Stimulated activated CD4-positive, alpha-beta T cell treated with anti-CD3 and anti-CD28 coated beads, TNF-alpha, amount 100 ng/mL, for 24 hours (primary cell): ENCODE measurements at regions not wholly inside any gene's neighbourhood (a gene's known extent, or its start where the extent isn't known, plus 50 kb on each side); places are given as distances from the start of the nearest gene placed in this dataset.
"Not testable (repeated sequence)": the region's sequence is repeated elsewhere in the genome, so short reads cannot be mapped to it uniquely, and the experiment has no call there.

Source experiments
- DNase-seq, 3 experiments: peaks; one replicate each; pipeline ENCODE4 v3.0.0-alpha.2; 2020; ENCODE audit warnings: low read depth in 3 of 3

DNA sequence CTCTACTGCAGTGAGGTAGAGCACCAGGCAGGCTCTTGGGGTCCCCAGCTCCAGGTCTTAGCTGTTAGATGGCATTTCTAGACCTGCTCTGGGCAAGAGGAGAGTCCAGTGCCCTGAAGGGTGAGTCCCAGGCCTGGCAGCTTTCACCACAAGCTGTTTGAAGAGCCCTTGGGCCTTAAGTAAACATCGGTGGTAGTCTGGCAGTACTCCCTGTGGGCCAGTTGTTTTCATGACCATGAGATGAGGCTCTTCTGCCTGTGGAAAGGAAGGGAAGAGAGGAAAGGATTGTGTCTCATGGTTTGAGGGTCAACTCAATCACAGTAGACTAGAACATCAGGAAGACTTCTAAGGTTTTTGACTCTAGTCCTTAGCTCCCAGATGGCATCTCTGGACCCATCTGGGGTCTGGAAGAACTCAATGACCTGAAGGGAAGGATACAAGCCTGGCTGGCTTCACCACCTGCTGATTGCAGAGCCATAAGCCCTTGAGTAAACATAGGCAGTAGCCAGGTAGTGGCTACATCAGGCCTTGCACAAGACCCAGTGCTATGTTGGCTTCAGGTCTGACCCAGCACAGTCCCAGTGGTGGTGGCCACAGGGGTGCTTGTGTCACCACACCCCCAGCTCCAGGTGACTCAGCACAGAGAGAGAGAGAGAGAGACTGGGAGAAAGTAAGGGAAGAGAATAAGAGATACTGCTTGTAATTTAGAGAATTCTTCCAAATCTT lies 114.3 kb upstream of the PCSK5 start:
- DNase-seq: no peak

DNA sequence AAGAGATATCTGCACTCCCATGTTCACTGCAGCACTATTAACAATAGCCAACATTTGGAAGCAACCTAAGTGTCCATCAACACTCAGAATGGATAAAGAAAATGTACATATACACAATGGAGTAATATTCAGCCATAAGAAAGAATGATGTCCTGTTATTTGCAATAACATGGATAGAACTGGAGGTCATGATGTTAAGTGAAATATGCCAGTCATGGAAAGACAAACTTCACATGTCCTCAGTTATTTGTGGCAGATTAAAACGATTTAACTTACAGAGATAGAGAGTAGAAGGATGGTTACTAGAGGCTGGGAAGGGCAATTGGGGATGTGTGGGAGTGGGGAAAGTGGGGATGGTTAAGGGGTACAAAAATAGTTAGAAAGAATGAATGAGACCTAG lies 110.3 kb upstream of the PCSK5 start:
- no peak for DNase-seq

GRCh38 chr9:75788006-75788634 lies 102.4 kb upstream of the PCSK5 start:
- DNase-seq: no peak

DNA sequence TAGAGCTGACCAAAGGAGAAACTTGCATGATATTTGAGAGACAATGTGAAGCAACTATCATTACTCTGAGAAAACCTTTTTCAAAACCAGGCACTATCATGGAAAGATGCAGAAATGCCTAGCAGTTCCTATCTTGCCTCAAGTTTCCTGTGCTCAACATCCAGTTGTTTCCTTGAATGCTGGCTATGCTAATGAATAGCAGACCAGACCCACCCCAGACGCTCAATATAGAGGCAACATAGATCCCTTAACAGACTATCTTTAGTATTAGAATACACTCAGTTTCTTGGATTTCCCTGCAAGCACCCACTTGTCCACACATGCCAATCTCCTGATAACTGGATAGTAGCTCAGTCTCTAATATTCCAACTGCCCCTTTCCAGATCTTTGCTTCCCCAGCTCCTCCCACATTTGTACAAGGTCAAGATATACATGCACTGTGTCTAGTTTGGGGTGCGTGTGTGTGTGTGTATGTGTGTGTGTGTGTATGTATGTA lies 93.3 kb upstream of the PCSK5 start:
- no peak for DNase-seq

DNA sequence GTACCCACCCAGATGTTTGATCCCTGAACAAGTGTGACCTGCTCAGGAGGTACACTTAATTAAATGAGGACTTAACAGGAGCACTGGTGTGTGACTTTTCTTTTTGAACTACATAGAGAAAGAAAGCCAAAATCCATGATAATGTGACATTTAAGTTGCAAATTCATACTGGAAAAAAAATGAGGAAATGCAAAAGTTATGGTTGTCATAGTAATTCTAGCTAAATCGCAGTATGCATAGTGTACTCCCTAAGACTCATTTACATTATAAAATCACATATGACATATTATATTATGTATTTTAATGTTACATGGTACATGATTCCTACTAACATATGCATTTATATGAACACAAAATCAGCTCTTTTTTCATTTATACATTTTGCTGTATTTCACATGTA lies 92.0 kb upstream of the PCSK5 start:
- no peak for DNase-seq

DNA sequence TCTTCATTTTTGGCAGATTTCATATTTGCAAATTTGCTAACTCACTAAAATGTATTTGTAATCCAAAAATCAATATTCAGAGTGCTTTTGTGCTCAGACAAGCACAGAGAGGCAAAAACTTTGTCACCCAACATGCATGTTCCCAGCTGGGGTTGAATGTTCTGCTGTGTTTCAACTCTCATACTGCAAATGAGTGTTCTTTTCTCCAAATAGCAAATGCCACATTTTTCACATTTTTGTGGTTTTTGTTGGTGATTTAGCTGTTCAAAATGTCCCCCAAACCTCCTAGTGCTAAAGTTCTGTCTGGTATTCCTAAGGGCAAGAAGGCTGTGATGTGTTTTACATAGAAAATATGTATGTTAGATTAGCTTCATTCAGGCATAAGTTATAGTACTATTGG lies 87.3 kb upstream of the PCSK5 start:
- no peak for DNase-seq

DNA sequence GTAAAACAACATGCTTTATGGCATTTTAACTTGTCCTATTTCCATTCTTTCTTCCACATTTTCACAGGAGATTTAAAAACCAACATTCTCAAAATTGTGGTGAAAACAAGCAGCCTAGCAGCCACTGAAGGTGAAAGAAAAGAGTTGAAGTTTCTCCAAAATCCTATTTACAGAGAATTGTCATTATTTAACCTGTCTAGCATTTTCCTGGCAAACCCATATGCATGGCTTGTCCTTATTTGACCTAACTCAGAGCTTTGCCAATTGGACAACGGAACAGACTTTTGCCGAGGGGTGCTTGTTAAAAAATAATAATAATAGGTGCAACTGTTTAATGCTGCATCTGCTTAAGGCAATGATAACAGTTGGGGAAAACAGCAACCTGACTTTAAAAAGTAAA lies 80.4 kb upstream of the PCSK5 start:
- DNase-seq: no peak

DNA sequence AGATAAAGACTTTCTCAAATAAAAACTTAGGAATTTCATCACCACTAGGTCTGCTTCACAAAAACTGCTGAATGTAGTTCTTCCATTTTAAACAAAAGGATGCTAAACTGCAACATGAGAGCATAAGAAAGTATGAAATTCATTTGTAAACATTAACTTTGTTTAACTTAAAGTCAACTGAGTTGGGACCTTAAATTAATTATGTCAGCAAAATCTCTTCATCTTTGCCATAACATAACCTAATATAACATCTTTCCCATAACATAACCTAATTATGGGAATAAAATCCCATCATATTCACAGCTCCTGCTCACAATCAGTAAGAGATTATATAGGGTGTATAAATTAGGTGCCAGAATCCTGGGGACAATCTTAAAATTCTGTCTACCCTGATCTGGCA lies 78.8 kb upstream of the PCSK5 start:
- no peak for DNase-seq

GRCh38 chr9:75812141-75812540 lies 78.3 kb upstream of the PCSK5 start:
- DNase-seq: no peak

DNA sequence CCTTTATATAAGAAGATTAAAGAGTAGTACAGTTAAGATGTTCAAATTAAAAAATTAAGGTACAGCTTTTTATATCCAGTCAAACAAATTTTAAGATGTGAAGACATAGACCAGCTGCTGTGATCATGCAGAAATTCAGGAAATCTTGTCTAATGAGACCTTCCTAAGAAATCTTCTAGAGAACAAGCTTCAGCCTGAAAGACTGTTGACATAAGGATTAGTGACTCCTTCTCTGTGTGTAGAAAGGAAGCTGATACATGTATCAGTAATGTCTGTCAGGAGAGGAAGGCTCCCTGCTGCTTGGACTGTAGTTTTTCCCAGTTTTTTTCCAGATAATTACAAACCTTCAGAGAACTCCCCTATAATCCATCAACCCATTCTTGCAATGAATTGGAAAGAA lies 75.8 kb upstream of the PCSK5 start:
- no peak for DNase-seq

GRCh38 chr9:75820471-75821115 lies 69.9 kb upstream of the PCSK5 start:
- DNase-seq: not testable (repeated sequence)

DNA sequence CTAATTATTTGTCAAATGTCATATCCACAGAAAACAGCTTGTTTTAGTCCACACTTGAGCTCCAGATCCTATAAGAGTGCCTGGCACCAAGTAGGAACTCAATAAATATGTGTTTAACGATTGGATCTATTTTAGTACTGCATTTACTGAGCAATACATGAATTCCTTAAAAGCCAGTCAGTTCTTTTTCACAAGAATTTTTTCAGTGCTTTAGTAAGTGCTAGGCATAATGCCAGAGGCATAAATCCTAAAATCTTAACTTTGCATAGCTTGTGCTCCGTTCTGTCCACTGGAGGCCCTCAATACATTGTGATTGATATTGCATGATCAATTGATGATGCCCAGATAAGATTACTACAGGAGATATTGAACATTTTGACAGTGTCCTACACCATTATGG lies 67.3 kb upstream of the PCSK5 start:
- no peak for DNase-seq

DNA sequence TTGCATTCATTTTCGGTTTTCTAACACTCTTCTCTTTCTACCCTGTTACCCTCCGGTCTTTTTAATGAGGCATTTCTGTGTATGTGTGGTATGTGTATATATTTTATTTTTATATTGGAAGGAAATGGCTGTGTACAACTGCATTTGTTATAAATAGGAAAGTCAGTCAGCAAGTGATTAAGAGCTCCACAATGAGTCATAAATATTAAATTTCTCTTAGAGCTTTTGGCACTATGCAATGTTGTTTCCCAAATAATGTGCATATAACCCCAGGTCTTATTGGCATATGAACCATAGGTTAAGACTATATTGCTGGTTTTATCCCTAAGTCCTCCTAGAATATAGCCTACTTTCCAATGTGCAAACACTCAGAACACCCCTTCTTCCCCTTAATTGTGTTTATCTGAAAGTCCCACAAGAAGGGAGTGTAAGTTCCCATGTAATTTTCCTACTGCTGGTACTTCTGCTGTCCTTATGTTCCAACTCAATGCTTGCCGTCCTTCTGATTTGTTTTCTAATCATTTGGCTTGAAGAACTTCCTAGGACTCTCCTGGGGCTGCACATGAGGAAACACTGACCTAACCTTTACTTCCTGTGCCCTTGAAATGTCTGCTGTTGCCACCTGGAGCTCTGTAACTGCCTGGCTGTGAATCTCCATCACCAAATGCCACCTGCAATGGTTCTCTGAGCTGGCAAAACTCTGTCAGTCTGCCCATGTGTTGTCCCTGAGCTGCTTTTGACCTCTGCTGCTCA lies 65.5 kb upstream of the PCSK5 start:
- no peak for DNase-seq

DNA sequence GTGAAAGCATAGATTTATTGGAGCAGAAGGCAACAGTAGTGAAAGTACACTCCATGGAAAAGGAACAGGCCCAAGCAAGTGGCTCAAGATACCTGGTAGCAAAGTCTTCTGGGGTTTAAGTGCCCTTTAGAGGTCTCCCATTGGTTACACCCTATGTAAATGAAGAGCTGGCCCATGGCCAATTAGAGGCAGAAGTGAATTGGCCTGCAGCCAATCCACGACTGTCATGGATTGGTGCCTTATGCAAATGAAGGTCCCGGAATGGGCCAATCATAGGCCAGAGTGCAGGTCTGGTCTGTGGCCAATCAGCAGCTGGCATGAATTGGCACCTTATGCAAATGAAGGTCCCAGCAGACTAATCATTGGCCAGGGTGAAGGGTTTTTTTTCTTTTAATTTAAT lies 64.2 kb upstream of the PCSK5 start:
- DNase-seq: no peak

DNA sequence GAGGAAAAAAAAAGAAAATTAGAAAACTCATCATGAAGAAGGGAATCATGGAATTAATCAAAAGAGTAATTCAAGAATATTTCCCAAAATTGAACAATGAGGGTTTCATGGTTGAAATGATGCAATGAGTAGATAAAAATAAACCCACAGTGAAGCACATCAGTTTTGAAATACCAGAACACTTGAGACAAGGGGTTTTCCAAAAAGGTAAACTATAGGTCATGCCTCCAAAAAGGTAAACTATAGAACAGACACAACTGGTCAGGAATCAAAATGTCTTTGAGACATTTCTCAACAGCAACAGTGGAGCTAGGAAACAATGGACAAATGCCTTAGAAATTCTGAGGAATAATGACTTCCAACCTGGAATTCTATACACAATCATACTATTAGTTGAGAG lies 60.2 kb upstream of the PCSK5 start:
- DNase-seq: no peak

DNA sequence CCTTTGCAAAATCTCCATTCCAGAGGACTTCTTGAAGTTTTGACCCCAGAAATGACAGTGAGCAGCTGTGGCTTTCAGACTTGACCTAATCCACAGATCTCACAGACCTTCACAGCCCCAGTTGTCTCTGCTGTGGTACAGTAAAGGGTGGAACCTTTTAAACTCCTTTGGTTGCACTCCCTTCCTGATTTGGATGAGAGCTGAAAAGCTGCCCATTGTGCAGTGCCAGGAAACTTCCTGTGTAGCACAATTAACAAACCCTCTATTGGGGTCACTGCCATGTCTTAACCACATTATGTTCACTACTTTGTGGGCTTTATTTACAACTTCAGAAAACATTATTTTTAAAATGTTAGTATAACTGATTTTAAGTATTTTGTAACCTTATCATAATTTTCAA lies 56.7 kb upstream of the PCSK5 start:
- DNase-seq: no peak

- no peak for DNase-seq
Measured at GRCh38 chr9:75834878-75835277, 55.6 kb upstream of the PCSK5 start.
